NCI-H1694 treated with DMSO at 0.1 percent for 48 hours (cell line): ENCODE measurements at regions not wholly inside any gene's neighbourhood (a gene's known extent, or its start where the extent isn't known, plus 50 kb on each side); places are given as distances from the start of the nearest gene placed in this dataset.

Source experiments
- DNase-seq: peaks from one replicate; lab custom pipeline; 2025; lab: John Stamatoyannopoulos, UW

GRCh38 chr10:65501259-65501658 is 1424.6 kb upstream of the LRRTM3 start:
- DNase-seq, result no peak

DNA sequence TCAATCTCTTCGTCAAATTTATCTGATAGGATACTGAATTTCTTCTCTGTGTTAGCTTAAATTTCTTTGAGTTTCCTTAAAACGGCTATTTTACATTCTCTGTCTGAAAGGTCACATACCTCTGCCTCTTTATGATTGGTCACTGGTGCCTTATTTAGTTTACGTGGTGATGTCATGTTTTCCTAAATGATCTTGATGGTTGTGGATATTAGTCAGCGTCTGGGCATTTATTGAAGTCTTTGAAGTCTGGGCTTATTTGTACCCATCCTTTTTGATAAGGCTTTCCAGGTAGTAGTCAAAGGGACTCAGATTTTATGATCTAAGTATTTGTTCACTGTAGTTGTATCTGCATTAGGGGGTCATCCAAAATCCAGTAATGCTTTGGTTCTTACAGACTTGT is 1407.5 kb upstream of the LRRTM3 start:
- no peak for DNase-seq

- no peak for DNase-seq
Observed at GRCh38 chr10:65528986-65529385, 1396.8 kb upstream of the LRRTM3 start.

GRCh38 chr10:65531545-65531944 is 1394.3 kb upstream of the LRRTM3 start:
- no peak for DNase-seq

DNA sequence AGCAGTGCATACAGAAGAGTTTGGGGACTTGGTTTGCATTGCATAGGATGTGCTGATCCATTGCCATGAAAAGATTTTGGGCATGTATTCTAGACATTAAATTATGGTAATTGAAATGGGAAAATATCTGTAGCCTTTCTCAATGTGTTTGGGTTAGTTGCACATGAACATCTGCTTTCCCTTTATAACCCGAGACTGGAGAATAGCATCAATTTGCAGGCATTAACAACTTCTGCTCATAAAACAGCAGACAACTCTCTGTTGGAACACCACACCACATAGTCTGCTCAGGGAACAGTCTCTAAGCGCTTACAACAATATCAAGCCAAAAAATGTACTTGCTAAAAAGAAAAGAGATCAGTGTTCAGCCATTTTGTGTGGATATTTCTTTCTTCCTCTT is 1391.1 kb upstream of the LRRTM3 start:
- no peak for DNase-seq

DNA sequence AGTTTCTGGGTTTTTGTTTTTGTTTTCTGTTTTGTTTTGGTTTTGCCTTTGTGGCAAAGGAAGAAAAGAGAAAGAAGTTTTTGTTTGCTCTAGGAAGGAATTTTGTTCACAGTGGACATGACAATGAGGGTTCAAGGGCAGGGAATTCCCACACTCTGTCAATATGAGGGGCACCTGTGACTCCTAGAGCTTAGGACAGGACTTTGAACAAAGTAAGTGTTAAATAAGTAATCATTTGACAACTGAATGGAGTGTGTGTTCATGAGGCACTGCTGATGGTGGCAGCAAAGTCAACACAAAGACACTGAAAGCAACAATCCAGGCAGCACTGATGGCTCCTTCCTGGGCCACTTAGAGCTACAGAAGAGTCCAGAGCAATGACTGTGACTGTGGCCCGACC is 1381.1 kb upstream of the LRRTM3 start:
- no peak for DNase-seq

DNA sequence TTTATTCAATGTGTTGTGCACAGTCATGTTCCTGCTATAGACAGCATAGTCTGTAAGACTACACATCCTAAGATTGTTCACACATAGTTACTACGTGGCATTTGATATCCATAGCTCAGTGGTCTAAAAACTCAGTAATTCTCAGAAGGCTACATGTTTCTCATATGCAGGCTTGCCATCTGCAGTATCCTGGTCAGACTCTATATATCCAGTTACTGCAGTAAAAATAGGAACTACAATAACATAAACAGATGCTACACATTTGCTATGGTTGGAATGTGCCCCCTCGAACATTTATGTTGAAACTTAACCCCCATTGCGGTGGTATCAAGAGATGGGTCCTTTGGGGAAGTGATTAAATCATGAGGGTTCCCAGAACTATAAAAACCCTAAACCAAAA is 1377.8 kb upstream of the LRRTM3 start:
- no peak for DNase-seq

GRCh38 chr10:65550761-65551160 is 1375.1 kb upstream of the LRRTM3 start:
- DNase-seq, result no peak

DNA sequence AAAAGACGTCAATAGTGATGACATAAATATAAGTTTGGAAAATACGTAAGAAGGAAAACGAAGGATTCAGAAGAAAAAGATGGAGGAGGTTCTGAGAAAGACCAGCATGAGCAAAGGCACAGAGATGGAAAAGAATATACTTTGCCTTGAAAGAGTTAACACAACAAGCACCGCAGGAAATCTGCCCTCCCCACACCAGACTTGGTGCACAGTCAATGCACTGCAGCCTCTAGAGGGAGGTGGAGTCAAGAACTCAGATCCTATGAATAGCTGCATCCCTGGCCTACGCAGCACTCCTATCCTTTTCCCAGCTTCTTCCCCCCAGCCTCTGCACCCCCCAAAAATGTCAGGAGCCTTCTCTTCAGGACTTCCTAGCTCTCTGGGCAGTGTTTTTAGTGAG is 1370.6 kb upstream of the LRRTM3 start:
- DNase-seq, result no peak

DNA sequence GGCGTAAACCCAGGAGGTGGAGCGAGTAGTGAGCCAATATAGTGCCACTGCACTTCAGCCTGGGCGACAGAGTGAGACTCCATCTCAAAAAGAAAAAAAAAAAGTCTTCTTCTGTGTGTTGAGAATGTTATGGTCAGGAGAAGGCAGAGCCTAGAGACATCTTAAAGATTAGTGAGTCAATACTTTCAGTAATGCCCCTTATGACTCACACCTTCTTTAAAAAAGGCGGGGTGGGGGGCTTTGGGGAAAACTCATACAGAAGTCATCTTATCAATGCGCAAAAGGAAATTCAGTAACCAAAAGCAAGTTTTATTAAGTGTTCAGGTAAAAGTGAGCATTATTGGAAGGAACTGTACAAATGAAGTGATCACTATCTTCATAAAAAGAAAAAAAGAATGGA is 1369.8 kb upstream of the LRRTM3 start:
- DNase-seq, result no peak

GRCh38 chr10:65559369-65559768 is 1366.5 kb upstream of the LRRTM3 start:
- no peak for DNase-seq

GRCh38 chr10:65565246-65565645 is 1360.6 kb upstream of the LRRTM3 start:
- no peak for DNase-seq

DNA sequence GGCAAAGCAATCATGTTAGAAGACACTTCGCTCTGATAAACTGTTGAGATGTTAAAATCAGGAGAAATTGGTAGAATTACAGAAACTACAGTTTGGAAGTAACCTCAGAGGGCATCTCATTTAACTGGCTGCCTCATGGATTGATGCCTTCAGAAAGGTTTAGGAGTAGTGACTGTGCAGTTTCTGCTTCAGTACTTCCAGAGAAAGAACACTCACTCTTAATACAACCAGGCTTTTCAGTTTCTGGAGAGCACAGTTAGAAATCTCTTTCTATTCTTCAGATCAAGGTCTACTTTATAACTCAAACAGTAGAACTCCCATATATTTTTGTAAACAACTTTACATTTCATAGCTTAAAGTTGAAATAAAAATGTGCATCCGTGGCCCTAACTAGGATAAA is 1358.9 kb upstream of the LRRTM3 start:
- no peak for DNase-seq

DNA sequence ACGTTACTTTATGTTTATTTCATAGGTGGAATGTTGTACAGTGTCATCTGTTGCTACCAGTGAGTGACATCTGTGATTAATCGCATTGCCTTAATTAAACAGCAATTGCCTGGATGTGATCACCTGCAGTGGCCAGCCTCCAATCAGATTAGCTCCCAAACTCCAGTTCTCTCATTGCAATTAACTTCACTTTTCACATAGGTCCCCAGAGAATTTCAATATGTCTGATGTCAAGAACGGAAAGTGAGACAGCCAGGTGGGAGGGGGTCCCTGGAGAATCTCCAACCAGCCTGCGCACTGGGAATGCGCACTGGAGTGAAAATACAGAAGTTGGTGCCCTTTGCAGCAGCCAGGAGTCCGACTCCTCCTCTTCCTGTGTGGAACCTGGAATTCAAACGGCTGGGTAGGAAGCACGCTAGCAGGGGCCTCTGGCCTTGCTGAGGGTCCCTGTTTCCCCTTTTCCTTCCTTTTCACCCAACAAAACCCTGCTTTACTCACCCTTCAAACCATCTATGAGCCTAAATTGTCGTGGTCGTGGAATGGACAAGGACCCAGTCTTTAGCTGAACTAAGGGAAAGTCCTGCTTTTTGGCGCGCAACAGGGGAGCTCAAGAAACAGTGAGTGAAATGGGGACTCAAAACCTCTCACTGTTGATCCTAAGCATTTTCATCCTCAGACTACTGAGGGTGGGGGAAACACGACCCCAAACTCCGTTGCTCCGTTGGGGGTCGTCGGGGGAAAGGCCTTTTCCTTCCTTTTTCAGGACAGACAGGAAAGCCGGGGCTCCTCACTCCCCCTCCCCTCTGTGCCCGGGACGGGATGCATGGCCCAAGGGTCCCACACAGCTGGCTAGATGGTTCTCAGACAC is 1355.5 kb upstream of the LRRTM3 start:
- no peak for DNase-seq

GRCh38 chr10:65571011-65571570 is 1354.7 kb upstream of the LRRTM3 start:
- DNase-seq, result no peak

GRCh38 chr10:65581426-65582026 is 1344.3 kb upstream of the LRRTM3 start:
- no peak for DNase-seq

GRCh38 chr10:65602182-65602865 is 1323.5 kb upstream of the LRRTM3 start:
- no peak for DNase-seq

GRCh38 chr10:65611592-65611991 is 1314.2 kb upstream of the LRRTM3 start:
- DNase-seq, result no peak

GRCh38 chr10:65614956-65615565 is 1310.8 kb upstream of the LRRTM3 start:
- no peak for DNase-seq

DNA sequence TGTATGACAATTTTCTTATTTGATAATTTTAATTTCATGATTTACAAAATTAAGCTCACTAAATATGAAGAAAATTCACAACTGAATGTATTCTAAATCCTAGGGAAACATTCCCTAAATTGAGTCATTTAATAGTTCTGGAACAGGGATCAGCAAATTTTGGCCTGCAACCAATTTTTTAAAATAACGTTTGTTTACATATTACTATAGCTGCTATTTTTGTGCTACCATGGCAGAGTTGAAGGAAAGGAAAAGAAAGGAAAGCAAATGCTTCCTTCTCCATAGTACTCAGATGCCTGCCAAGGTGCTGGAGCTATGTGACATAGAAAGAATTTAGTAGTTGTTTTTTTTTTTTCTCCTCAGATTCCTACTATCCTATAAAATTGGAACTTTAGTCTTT is 1307.7 kb upstream of the LRRTM3 start:
- DNase-seq, result no peak

DNA sequence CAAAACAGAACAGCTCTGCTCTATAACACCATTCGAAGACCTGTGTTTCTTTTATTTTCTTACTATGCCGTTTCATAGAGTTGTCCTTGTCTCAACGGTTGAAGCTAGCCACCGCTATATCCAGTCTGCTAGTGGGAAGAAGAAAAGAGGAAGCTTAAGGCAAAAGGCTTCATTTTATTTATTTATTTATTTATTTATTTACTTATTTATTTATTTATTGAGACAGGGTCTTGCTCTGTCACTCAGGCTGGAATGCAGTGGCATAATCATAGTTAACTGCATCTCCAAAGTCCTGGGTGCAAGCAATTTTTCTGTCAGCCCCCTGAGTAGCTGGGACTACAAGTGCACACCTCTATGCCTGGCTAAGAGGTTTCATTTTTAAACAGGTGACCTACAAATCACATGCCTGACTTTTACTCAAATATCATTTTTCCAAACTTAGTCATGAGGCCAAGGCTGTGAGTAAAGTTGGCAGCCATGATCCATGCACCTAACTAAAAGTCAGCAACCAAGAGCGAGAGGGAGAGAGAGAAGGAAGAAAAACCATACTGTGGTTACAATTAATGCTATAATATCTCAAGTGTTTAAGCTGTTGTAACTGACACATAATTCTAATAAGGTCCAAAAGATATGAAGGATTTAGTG is 1305.3 kb upstream of the LRRTM3 start:
- no peak for DNase-seq

GRCh38 chr10:65622608-65623007 is 1303.2 kb upstream of the LRRTM3 start:
- no peak for DNase-seq
